Osteoblast (primary cell): ENCODE measurements at regions not wholly inside any gene's neighbourhood (a gene's known extent, or its start where the extent isn't known, plus 50 kb on each side); places are given as distances from the start of the nearest gene placed in this dataset.

ENCODE experiments used
- DNase-seq: peaks from one replicate; pipeline ENCODE4 v3.0.0; 2011; ENCODE audit warnings: low spot score, mixed read lengths; ENCODE audit not compliant: insufficient read length; ENCODE audit errors: missing footprints
- H2AFZ ChIP-seq: 2 replicates; pipeline ENCODE4 v1.6.0; 2011; ENCODE audit warnings: mild to moderate bottlenecking, low read length
- H3K27ac ChIP-seq: 2 replicates; pipeline ENCODE4 v1.5.1; 2011; ENCODE audit warnings: mild to moderate bottlenecking, low read depth, low read length, moderate library complexity
- H3K27me3 ChIP-seq: 2 replicates; pipeline ENCODE4 v1.6.0; 2012; ENCODE audit warnings: mild to moderate bottlenecking, control low read depth, inconsistent platforms, low read length, moderate library complexity; ENCODE audit not compliant: insufficient read depth
- H3K36me3 ChIP-seq: 2 replicates; pipeline ENCODE4 v1.5.1; 2011; ENCODE audit warnings: mild to moderate bottlenecking, low read length, control low read depth, moderate library complexity; ENCODE audit not compliant: insufficient read depth
- H3K4me1 ChIP-seq: 2 replicates; pipeline ENCODE4 v1.5.1; 2011; ENCODE audit warnings: mild to moderate bottlenecking, low read length, control low read depth, moderate library complexity; ENCODE audit not compliant: insufficient read depth
- H3K4me2 ChIP-seq: 2 replicates; pipeline ENCODE4 v1.6.0; 2011; ENCODE audit warnings: mild to moderate bottlenecking, low read length; ENCODE audit not compliant: insufficient read depth
- H3K4me3 ChIP-seq: fragments of 200-600 bp; sonication (generic); 3 replicates; pipeline ENCODE4 v1.5.1; 2012; ENCODE audit warnings: mild to moderate bottlenecking, low read length, inconsistent platforms; ENCODE audit not compliant: insufficient read depth
- H3K79me2 ChIP-seq: 2 replicates; pipeline ENCODE4 v1.6.0; 2012; ENCODE audit warnings: mild to moderate bottlenecking, low read length, control low read depth, inconsistent platforms; ENCODE audit not compliant: insufficient read depth
- H3K9me3 ChIP-seq: 2 replicates; pipeline ENCODE4 v1.5.1; 2011; ENCODE audit warnings: low read depth, low read length, control low read depth
- H4K20me1 ChIP-seq: 2 replicates; pipeline ENCODE4 v1.6.0; 2012; ENCODE audit warnings: mild to moderate bottlenecking, low read length, control low read depth; ENCODE audit not compliant: insufficient read depth
- CTCF ChIP-seq: IDR thresholded peaks from 2 replicates; pipeline ENCODE4 v1.5.1; 2011; ENCODE audit warnings: mild to moderate bottlenecking, low read depth, low read length, moderate library complexity; ENCODE audit errors: extremely low read depth

GRCh38 chr1:208879022-208879421 is 634.8 kb upstream of the PLXNA2 start:
- Histone ChIP-seq H3K36me3 (no peaks in the 10 kb centered on the region), H2AFZ (no peak overlapping the region), H3K4me3 (no peak overlapping the region), H3K4me2 (no peak overlapping the region), H3K27me3 (no peaks in the 10 kb centered on the region), H3K4me1 (no peaks in the 10 kb centered on the region), H4K20me1 (no peaks in the 10 kb centered on the region), H3K9me3 (no peaks in the 10 kb centered on the region), H3K79me2 (no peaks in the 10 kb centered on the region), H3K27ac (no peak overlapping the region)
- TF ChIP-seq CTCF: no peak
- DNase-seq: no peak

GRCh38 chr1:208880433-208881100 is 636.4 kb upstream of the PLXNA2 start:
- Histone ChIP-seq H3K79me2 (no peaks in the 10 kb centered on the region), H4K20me1 (no peaks in the 10 kb centered on the region), H2AFZ (no peak overlapping the region), H3K36me3 (no peaks in the 10 kb centered on the region), H3K4me2 (no peak overlapping the region), H3K4me1 (no peaks in the 10 kb centered on the region), H3K27ac (no peak overlapping the region), H3K9me3 (no peaks in the 10 kb centered on the region), H3K4me3 (no peak overlapping the region), H3K27me3 (no peaks in the 10 kb centered on the region)
- no peak for TF ChIP-seq CTCF
- no peak for DNase-seq

- no peaks in the 10 kb centered on the region for H3K4me1 ChIP-seq
- no peak overlapping the region for H3K4me3 ChIP-seq
- H3K27me3 ChIP-seq: no peaks in the 10 kb centered on the region
- no peaks in the 10 kb centered on the region for H4K20me1 ChIP-seq
- no peaks in the 10 kb centered on the region for H3K9me3 ChIP-seq
- no peak for TF ChIP-seq CTCF
- no peaks in the 10 kb centered on the region for H3K79me2 ChIP-seq
- H3K27ac ChIP-seq: no peak overlapping the region
- H3K36me3 ChIP-seq: no peaks in the 10 kb centered on the region
- H3K4me2 ChIP-seq: no peak overlapping the region
- DNase-seq: no peak
- H2AFZ ChIP-seq: no peak overlapping the region
These were observed 640.9 kb upstream of the PLXNA2 start for GRCh38 chr1:208885060-208885459.

GRCh38 chr1:208885650-208886049 is 641.5 kb upstream of the PLXNA2 start:
- DNase-seq: no peak

More at GRCh38 chr1:208885650-208886049, 641.5 kb upstream of the PLXNA2 start:
- H3K4me1 ChIP-seq: no peaks in the 10 kb centered on the region
- H3K36me3 ChIP-seq: no peaks in the 10 kb centered on the region
- no peaks in the 10 kb centered on the region for H3K79me2 ChIP-seq
- no peaks in the 10 kb centered on the region for H3K27me3 ChIP-seq
- H3K9me3 ChIP-seq: no peaks in the 10 kb centered on the region
- H2AFZ ChIP-seq: no peak overlapping the region
- no peaks in the 10 kb centered on the region for H4K20me1 ChIP-seq
- H3K4me2 ChIP-seq: no peak overlapping the region
- no peak for TF ChIP-seq CTCF
- no peak overlapping the region for H3K27ac ChIP-seq
- H3K4me3 ChIP-seq: no peak overlapping the region
